ENCODE measurements at regions not wholly inside any gene's neighbourhood (a gene's known extent, or its start where the extent isn't known, plus 50 kb on each side); places are given as distances from the start of the nearest gene placed in this dataset.
"Not testable (repeated sequence)": the region's sequence is repeated elsewhere in the genome, so short reads cannot be mapped to it uniquely, and the experiment has no call there.

GRCh38 chr17:14604591-14605266 lies 303.8 kb downstream of the HS3ST3B1 start:
- intact Hi-C loops (cut with DNase I): no loop called here
- DNase-seq (ENCODE audit: low spot score): no peak

GRCh38 chr17:14596224-14596623 lies 295.3 kb downstream of the HS3ST3B1 start:
- DNase-seq (ENCODE audit: low spot score): no peak
- intact Hi-C loops (cut with DNase I): no loop called here

GRCh38 chr17:14595656-14596055 lies 294.8 kb downstream of the HS3ST3B1 start:
- DNase-seq (ENCODE audit: low spot score): no peak

GRCh38 chr17:14594690-14595089 lies 293.8 kb downstream of the HS3ST3B1 start:
- intact Hi-C loops (cut with DNase I): no loop called here
- no peak for DNase-seq (ENCODE audit: low spot score)

More at GRCh38 chr17:14595656-14596055, 294.8 kb downstream of the HS3ST3B1 start:
- intact Hi-C loops (cut with DNase I): no loop called here

- DNase-seq (ENCODE audit: low spot score): no peak
- intact Hi-C loops (cut with DNase I): no loop called here
Observed at GRCh38 chr17:14593956-14594355, 293.1 kb downstream of the HS3ST3B1 start.

- intact Hi-C loops (cut with DNase I): no loop called here
- DNase-seq (ENCODE audit: low spot score): no peak
Observed at GRCh38 chr17:14590459-14591250, 289.8 kb downstream of the HS3ST3B1 start.

GRCh38 chr17:14585099-14585498 lies 284.2 kb downstream of the HS3ST3B1 start:
- intact Hi-C loops (cut with DNase I): no loop called here
- no peak for DNase-seq (ENCODE audit: low spot score)

GRCh38 chr17:14582996-14583395 lies 282.1 kb downstream of the HS3ST3B1 start:
- intact Hi-C loops (cut with DNase I): no loop called here
- no peak for DNase-seq (ENCODE audit: low spot score)

- intact Hi-C loops (cut with DNase I): no loop called here
- no peak for DNase-seq (ENCODE audit: low spot score)
Observed at GRCh38 chr17:14581186-14581830, 280.4 kb downstream of the HS3ST3B1 start.

- no peak for DNase-seq (ENCODE audit: low spot score)
- intact Hi-C loops (cut with DNase I): no loop called here
Observed at GRCh38 chr17:14580499-14580898, 279.6 kb downstream of the HS3ST3B1 start.

GRCh38 chr17:14579716-14580115 lies 278.8 kb downstream of the HS3ST3B1 start:
- no peak for DNase-seq (ENCODE audit: low spot score)
- intact Hi-C loops (cut with DNase I): no loop called here

- DNase-seq (ENCODE audit: low spot score): no peak
- intact Hi-C loops (cut with DNase I): no loop called here
Observed at GRCh38 chr17:14575471-14575953, 274.6 kb downstream of the HS3ST3B1 start.

- DNase-seq (ENCODE audit: low spot score); intact Hi-C loops (cut with DNase I): not testable (repeated sequence)
Observed at GRCh38 chr17:14560325-14560724, 259.4 kb downstream of the HS3ST3B1 start.

- intact Hi-C loops (cut with DNase I): no loop called here
- no peak for DNase-seq (ENCODE audit: low spot score)
Observed at GRCh38 chr17:14559264-14560119, 258.6 kb downstream of the HS3ST3B1 start.

- no peak for DNase-seq (ENCODE audit: low spot score)
- intact Hi-C loops (cut with DNase I): no loop called here
Observed at GRCh38 chr17:14557480-14557879, 256.6 kb downstream of the HS3ST3B1 start.

- intact Hi-C loops (cut with DNase I): no loop called here
- DNase-seq (ENCODE audit: low spot score): no peak
Observed at GRCh38 chr17:14553847-14554246, 253.0 kb downstream of the HS3ST3B1 start.

GRCh38 chr17:14552306-14552705 lies 251.4 kb downstream of the HS3ST3B1 start:
- DNase-seq (ENCODE audit: low spot score): no peak
- intact Hi-C loops (cut with DNase I): no loop called here

- DNase-seq (ENCODE audit: low spot score): no peak
- intact Hi-C loops (cut with DNase I): no loop called here
Observed at GRCh38 chr17:14547556-14547955, 246.7 kb downstream of the HS3ST3B1 start.

GRCh38 chr17:14547016-14547415 lies 246.1 kb downstream of the HS3ST3B1 start:
- intact Hi-C loops (cut with DNase I): no loop called here
- DNase-seq (ENCODE audit: low spot score): no peak

Data from cardiac septum (tissue), 1 donor.